WERI-Rb-1 (cell line): ENCODE measurements at regions not wholly inside any gene's neighbourhood (a gene's known extent, or its start where the extent isn't known, plus 50 kb on each side); places are given as distances from the start of the nearest gene placed in this dataset.

Source experiments
- DNase-seq: peaks from one replicate; pipeline ENCODE4 v3.0.0-alpha.2; 2020
- H3K27ac ChIP-seq: fragments of 250-450 bp; sonication (Bioruptor Pico); 2 replicates; pipeline ENCODE4 v1.5.1; 2020; ENCODE audit warnings: mild to moderate bottlenecking, moderate library complexity
- H3K27me3 ChIP-seq: fragments of 250-450 bp; sonication (Bioruptor Pico); 2 replicates; pipeline ENCODE4 v1.5.1; 2021; ENCODE audit warnings: mild to moderate bottlenecking, low read depth, moderate library complexity; ENCODE audit not compliant: insufficient read depth, severe bottlenecking
- H3K36me3 ChIP-seq: fragments of 250-450 bp; sonication (Bioruptor Pico); 2 replicates; pipeline ENCODE4 v1.5.1; 2020; ENCODE audit warnings: mild to moderate bottlenecking, moderate library complexity
- H3K4me3 ChIP-seq: 2 replicates; pipeline ENCODE4 v1.5.1; 2011; ENCODE audit warnings: low read depth, mild to moderate bottlenecking, control low read depth, low read length
- H3K9me3 ChIP-seq: fragments of 250-450 bp; sonication (Bioruptor Pico); 2 replicates; pipeline ENCODE4 v1.5.1; 2021; ENCODE audit warnings: mild to moderate bottlenecking, moderate library complexity; ENCODE audit not compliant: severe bottlenecking
- CTCF ChIP-seq: IDR thresholded peaks from 2 replicates; pipeline ENCODE4 v1.5.1; 2011; ENCODE audit warnings: low read depth, mild to moderate bottlenecking, control low read depth, inconsistent platforms, low read length

- no peak for TF ChIP-seq CTCF
- Histone ChIP-seq H3K4me3 (no peak overlapping the region), H3K27ac (no peak overlapping the region), H3K36me3 (no peaks in the 10 kb centered on the region), H3K27me3 (no peaks in the 10 kb centered on the region), H3K9me3 (no peaks in the 10 kb centered on the region)
- DNase-seq: no peak
Observed at GRCh38 chr6:140138311-140139010, 764.0 kb upstream of the CITED2 start.

- no peak overlapping the region for H3K27ac ChIP-seq
- TF ChIP-seq CTCF: no peak
- no peaks in the 10 kb centered on the region for H3K36me3 ChIP-seq
- H3K27me3 ChIP-seq: no peaks in the 10 kb centered on the region
- DNase-seq: no peak
- no peaks in the 10 kb centered on the region for H3K9me3 ChIP-seq
- no peak overlapping the region for H3K4me3 ChIP-seq
Observed at GRCh38 chr6:140134224-140134623, 759.8 kb upstream of the CITED2 start.

- Histone ChIP-seq H3K27me3 (no peaks in the 10 kb centered on the region), H3K9me3 (no peaks in the 10 kb centered on the region), H3K36me3 (no peaks in the 10 kb centered on the region), H3K4me3 (no peak overlapping the region), H3K27ac (no peak overlapping the region)
- DNase-seq: no peak
- no peak for TF ChIP-seq CTCF
Observed at GRCh38 chr6:140130074-140130473, 755.6 kb upstream of the CITED2 start.

- Histone ChIP-seq H3K9me3 (no peaks in the 10 kb centered on the region), H3K4me3 (no peak overlapping the region), H3K36me3 (no peaks in the 10 kb centered on the region), H3K27me3 (no peaks in the 10 kb centered on the region), H3K27ac (no peak overlapping the region)
- TF ChIP-seq CTCF: no peak
- no peak for DNase-seq
Observed at GRCh38 chr6:140124498-140124897, 750.0 kb upstream of the CITED2 start.

- Histone ChIP-seq H3K9me3 (no peaks in the 10 kb centered on the region), H3K4me3 (no peak overlapping the region), H3K36me3 (no peaks in the 10 kb centered on the region), H3K27ac (no peak overlapping the region), H3K27me3 (no peaks in the 10 kb centered on the region)
- no peak for DNase-seq
- no peak for TF ChIP-seq CTCF
Observed at GRCh38 chr6:140108167-140108566, 733.7 kb upstream of the CITED2 start.

GRCh38 chr6:140107216-140107615 lies 732.8 kb upstream of the CITED2 start:
- Histone ChIP-seq H3K36me3 (no peaks in the 10 kb centered on the region), H3K9me3 (no peaks in the 10 kb centered on the region), H3K27ac (no peak overlapping the region), H3K4me3 (no peak overlapping the region), H3K27me3 (no peaks in the 10 kb centered on the region)
- no peak for TF ChIP-seq CTCF
- no peak for DNase-seq
